ENCODE measurements at regions not wholly inside any gene's neighbourhood (a gene's known extent, or its start where the extent isn't known, plus 50 kb on each side); places are given as distances from the start of the nearest gene placed in this dataset.

- no peak for TF ChIP-seq CTCF (IDR thresholded peaks at IDR 0.05)
- no peak for TF ChIP-seq EZH2 (IDR thresholded peaks at IDR 0.05)
- no peak for TF ChIP-seq EZH2phosphoT487 (IDR thresholded peaks at IDR 0.05)
Measured at GRCh38 chr6:126631363-126631762, 291.4 kb downstream of the CENPW start.

All from neural progenitor cell (in vitro differentiated cells).